Activated naive CD4-positive, alpha-beta T cell treated with anti-CD3 and anti-CD28 coated beads for 36 hours (primary cell): ENCODE measurements at regions not wholly inside any gene's neighbourhood (a gene's known extent, or its start where the extent isn't known, plus 50 kb on each side); places are given as distances from the start of the nearest gene placed in this dataset.

Source experiments
- CTCF ChIA-PET: fragments of 350-600 bp; sonication (Branson Sonifier 250); formaldehyde crosslinking; loops from one replicate; lab custom pipeline; 2021; ENCODE audit warnings: antibody characterized with exemption; lab: Charles Lee
- DNase-seq: peaks from one replicate; pipeline ENCODE4 v3.0.0-alpha.2; 2020
- H3K27ac Mint-ChIP-seq: one replicate; pipeline ENCODE4 v1.8.0; 2021; ENCODE audit warnings: mild to moderate bottlenecking, mixed read lengths
- H3K27me3 Mint-ChIP-seq: one replicate; pipeline ENCODE4 v1.8.0; 2021; ENCODE audit warnings: low read depth, mixed read lengths
- H3K36me3 Mint-ChIP-seq: one replicate; pipeline ENCODE4 v1.8.0; 2021; ENCODE audit warnings: low read depth, mixed read lengths
- H3K4me1 Mint-ChIP-seq: one replicate; pipeline ENCODE4 v1.8.0; 2021; ENCODE audit warnings: low read depth, mixed read lengths
- H3K4me3 Mint-ChIP-seq: one replicate; pipeline ENCODE4 v1.8.0; 2021; ENCODE audit warnings: mild to moderate bottlenecking, moderate library complexity, mixed read lengths
- H3K9me3 Mint-ChIP-seq: one replicate; pipeline ENCODE4 v1.8.0; 2021; ENCODE audit warnings: mixed read lengths
- intact Hi-C: fragments of 100-400 bp; cut with micrococcal nuclease; formaldehyde crosslinking; loops from one replicate; pipeline ENCODE4 v1.15.1; 2023

DNA sequence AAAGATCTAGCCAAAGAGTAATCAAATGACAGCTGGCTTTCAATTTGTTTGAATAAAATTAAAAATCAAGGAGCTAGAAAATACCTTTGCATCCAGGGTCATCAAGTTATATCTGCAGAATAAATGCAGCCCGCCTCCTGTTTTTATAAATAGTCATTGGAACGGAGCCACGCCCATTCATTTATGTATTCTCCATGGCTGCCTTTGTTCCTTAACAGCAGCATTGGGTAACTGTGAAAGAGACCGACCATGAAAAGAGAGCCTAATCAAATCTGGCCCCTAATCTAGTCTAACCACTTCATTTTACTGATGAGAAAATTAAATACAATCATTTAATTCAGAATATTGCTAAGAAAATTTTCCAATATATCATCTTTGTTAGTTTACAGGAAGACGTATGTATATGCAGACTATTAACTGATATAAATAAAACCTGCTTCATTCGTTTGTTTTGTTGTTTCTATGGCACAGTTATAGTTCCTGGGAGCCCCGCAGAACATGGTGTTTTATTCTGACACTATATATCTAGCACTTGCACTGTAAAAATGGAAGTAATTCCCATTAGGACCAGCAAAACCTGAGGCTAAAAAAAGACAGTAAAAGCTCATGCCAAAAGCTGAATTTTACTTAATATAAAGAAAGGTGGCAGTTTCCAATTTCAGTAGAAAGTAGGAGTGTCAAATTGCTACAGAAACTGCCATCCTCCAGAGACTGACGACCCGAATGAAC lies 111.8 kb upstream of the PALMD start:
- no peaks in the 10 kb centered on the region for H3K9me3 Mint-ChIP-seq
- H3K27ac Mint-ChIP-seq = no peak overlapping the region
- intact Hi-C loops = no loop called here
- H3K36me3 Mint-ChIP-seq = no peaks in the 10 kb centered on the region
- H3K27me3 Mint-ChIP-seq = peaks cover 5% of the 10 kb centered on the region
- CTCF ChIA-PET = interaction anchor here (0.6 kb wide), 1 partner anchor 53 kb away, joined by 4 read pairs; no protein-coding TSS in a partner anchor
- H3K4me1 Mint-ChIP-seq = no peaks in the 10 kb centered on the region
- no peak for DNase-seq
- H3K4me3 Mint-ChIP-seq = no peak overlapping the region

DNA sequence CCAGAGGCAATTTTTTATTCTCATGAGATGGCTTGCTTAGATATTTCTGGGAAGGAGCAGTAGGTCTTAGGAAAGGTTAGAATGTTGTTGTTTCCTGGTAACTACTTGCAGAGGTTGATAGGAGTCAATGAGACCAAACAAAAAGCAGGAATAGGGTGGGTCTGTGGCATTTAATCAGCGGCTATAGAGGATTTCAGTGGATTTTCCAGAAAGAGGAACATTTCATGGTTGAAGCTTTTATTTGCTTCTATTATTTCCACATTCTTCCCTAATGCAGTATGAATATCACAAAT lies 111.3 kb upstream of the PALMD start:
- intact Hi-C loops = no loop called here
- H3K4me3 Mint-ChIP-seq = no peak overlapping the region
- no peak overlapping the region for H3K27ac Mint-ChIP-seq
- H3K27me3 Mint-ChIP-seq = peaks cover 5% of the 10 kb centered on the region
- CTCF ChIA-PET = no interaction called here
- no peak for DNase-seq
- no peaks in the 10 kb centered on the region for H3K36me3 Mint-ChIP-seq
- H3K4me1 Mint-ChIP-seq = no peaks in the 10 kb centered on the region
- H3K9me3 Mint-ChIP-seq = no peaks in the 10 kb centered on the region

DNA sequence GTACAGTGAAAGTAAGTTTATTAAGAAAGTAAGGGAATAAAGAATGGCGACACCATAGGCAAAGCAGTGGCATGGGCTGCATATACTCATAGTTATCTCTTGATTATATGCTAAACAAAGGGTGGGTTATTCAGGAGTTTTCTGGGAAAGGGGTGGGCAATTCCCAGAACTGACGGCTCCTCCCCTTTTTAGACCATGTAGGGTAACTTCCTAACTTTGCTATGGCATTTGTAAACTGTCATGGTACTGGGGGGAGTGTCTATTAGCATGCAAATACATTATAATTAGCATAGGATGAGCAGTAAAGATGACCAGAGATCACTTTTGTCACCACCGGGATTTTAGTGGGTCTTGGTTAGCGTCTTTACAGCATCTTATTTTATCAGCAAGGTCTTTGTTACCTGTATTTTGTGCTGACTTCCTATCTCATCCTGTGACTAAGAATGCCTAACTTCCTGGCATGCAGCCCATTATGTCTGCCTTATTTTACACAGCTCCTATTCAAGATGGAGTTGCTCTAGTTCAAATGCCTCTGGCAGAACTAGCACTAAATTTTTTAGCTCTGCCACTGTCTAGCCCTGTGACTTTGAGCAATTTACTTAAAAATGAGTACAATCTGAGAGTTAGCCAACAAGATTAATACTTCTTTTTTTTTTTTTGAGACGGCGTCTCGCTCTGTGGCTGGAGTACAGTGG lies 110.3 kb upstream of the PALMD start:
- H3K4me1 Mint-ChIP-seq = no peaks in the 10 kb centered on the region
- no peak overlapping the region for H3K27ac Mint-ChIP-seq
- CTCF ChIA-PET = no interaction called here
- no peak overlapping the region for H3K4me3 Mint-ChIP-seq
- H3K36me3 Mint-ChIP-seq = no peaks in the 10 kb centered on the region
- no peaks in the 10 kb centered on the region for H3K9me3 Mint-ChIP-seq
- no peak for DNase-seq
- H3K27me3 Mint-ChIP-seq = peaks cover 5% of the 10 kb centered on the region
- intact Hi-C loops = no loop called here

- DNase-seq = no peak
- Mint-ChIP-seq H3K4me3 (no peak overlapping the region), H3K4me1 (no peaks in the 10 kb centered on the region), H3K36me3 (no peaks in the 10 kb centered on the region), H3K27me3 (peaks cover 5% of the 10 kb centered on the region), H3K27ac (no peak overlapping the region), H3K9me3 (no peaks in the 10 kb centered on the region)
- CTCF ChIA-PET = no interaction called here
- intact Hi-C loops = no loop called here
Measured at GRCh38 chr1:99537886-99538617, 107.9 kb upstream of the PALMD start.

GRCh38 chr1:99538618-99538956 lies 107.3 kb upstream of the PALMD start:
- intact Hi-C loops = no loop called here
- Mint-ChIP-seq H3K4me3 (no peak overlapping the region), H3K9me3 (no peaks in the 10 kb centered on the region), H3K27me3 (peaks cover 3% of the 10 kb centered on the region), H3K27ac (no peak overlapping the region), H3K4me1 (no peaks in the 10 kb centered on the region), H3K36me3 (no peaks in the 10 kb centered on the region)
- CTCF ChIA-PET = no interaction called here
- DNase-seq = no peak

GRCh38 chr1:99539131-99539530 lies 106.8 kb upstream of the PALMD start:
- CTCF ChIA-PET = no interaction called here
- peaks cover 3% of the 10 kb centered on the region for H3K27me3 Mint-ChIP-seq
- no peaks in the 10 kb centered on the region for H3K9me3 Mint-ChIP-seq
- no peaks in the 10 kb centered on the region for H3K4me1 Mint-ChIP-seq
- H3K4me3 Mint-ChIP-seq = no peak overlapping the region
- H3K36me3 Mint-ChIP-seq = no peaks in the 10 kb centered on the region
- DNase-seq = no peak
- no peak overlapping the region for H3K27ac Mint-ChIP-seq
- intact Hi-C loops = no loop called here

DNA sequence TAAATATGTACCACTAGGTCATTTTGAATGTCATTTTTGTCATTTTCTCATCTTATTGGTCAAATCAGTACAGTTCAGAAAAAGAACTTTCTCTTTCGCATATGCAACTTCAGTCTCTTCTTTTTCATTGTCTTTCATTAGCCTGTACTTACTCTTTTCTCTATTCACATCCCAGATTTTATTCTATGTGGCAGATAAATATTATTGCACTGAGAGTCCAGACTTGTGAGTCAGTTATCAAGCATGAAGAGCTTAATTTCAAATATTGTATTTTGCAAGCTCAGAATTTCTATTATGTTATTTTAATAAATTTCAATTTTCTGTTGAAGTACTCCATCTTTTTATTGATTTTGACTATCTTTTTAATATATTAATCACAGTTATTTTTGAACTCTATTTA lies 105.2 kb upstream of the PALMD start:
- H3K9me3 Mint-ChIP-seq = no peaks in the 10 kb centered on the region
- no peak overlapping the region for H3K27ac Mint-ChIP-seq
- no peaks in the 10 kb centered on the region for H3K27me3 Mint-ChIP-seq
- no peak overlapping the region for H3K4me3 Mint-ChIP-seq
- CTCF ChIA-PET = no interaction called here
- no peak for DNase-seq
- H3K36me3 Mint-ChIP-seq = no peaks in the 10 kb centered on the region
- intact Hi-C loops = no loop called here
- H3K4me1 Mint-ChIP-seq = no peaks in the 10 kb centered on the region

DNA sequence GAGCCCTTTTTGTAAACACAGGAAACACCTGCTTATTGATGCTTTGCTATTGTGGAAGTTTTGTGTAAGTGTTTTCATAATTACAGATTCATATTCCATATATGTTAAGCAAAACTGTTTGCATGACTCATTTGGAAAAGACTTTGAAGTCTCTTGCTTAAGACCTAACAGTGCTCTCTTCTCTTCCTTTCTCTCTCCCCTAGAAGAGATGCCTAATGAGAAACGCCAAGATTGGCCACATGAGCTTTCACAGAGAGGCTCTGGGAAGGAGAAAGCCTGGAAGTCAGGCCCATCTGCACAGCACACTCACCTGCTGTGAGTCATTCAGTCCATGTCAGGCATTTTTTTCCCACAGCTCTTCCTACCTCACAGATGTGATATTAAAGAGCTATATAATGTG lies 101.6 kb upstream of the PALMD start:
- Mint-ChIP-seq H3K36me3 (no peaks in the 10 kb centered on the region), H3K27ac (no peak overlapping the region), H3K4me1 (no peaks in the 10 kb centered on the region), H3K4me3 (no peak overlapping the region), H3K9me3 (no peaks in the 10 kb centered on the region), H3K27me3 (no peaks in the 10 kb centered on the region)
- CTCF ChIA-PET = no interaction called here
- intact Hi-C loops = no loop called here
- no peak for DNase-seq

- Mint-ChIP-seq H3K4me3 (no peak overlapping the region), H3K27ac (no peak overlapping the region), H3K4me1 (no peaks in the 10 kb centered on the region), H3K27me3 (peaks cover 6% of the 10 kb centered on the region), H3K36me3 (no peaks in the 10 kb centered on the region), H3K9me3 (no peaks in the 10 kb centered on the region)
- CTCF ChIA-PET = no interaction called here
- DNase-seq = no peak
- intact Hi-C loops = no loop called here
Measured at GRCh38 chr1:99546432-99547416, 99.2 kb upstream of the PALMD start.

DNA sequence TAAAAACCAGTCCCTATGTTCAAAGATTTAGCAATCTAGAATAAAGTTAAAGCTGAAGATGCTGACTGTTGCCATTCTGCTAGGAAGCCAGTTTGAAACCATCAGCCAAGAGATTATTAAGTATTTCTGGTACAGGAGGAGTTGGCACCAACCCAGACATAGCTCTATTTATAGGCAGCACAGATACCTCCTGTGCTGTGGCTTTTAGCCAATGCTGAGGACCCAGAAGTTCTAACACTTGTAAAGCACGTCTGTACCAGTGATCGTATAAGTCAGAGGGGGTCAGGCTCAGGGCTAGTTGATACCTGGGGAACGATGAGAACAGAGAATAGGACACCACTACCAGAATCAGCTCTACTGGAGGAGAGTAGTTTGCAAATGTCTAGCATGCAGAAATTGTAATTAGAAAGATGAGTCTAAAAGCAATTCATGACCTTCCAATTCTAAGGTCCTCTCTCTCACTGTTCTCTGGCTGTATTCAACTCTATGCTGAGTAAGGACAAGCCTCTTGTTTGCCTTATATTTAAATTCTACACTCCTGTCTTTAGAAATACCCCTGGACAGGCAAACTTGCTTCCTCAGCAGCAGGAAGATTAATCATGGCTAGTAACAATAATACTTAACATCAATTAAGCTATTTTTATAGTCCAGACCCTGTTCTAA lies 96.8 kb upstream of the PALMD start:
- Mint-ChIP-seq H3K4me1 (no peaks in the 10 kb centered on the region), H3K27me3 (peaks cover 9% of the 10 kb centered on the region), H3K36me3 (no peaks in the 10 kb centered on the region), H3K27ac (no peak overlapping the region), H3K4me3 (no peak overlapping the region), H3K9me3 (no peaks in the 10 kb centered on the region)
- DNase-seq = no peak
- CTCF ChIA-PET = no interaction called here
- intact Hi-C loops = no loop called here

DNA sequence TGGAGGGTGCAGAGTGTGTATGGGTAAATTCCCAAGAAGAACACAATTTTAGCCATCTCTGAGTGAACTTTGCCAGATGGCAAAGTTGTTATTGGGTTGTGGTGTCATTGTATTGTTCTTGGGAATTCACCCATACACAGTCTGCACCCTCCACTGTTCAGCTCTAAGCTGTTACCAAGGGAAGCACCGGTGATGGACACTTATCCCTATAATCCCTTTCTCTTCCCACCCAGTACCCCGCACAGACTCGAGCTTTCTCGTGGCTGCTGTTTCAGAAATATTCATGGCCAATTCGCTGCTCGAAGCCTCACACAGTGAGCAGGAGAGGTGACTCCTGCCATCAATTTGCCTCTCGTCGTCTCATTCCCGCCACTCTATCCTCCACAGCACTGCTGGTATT lies 95.7 kb upstream of the PALMD start:
- DNase-seq = no peak
- Mint-ChIP-seq H3K4me3 (no peak overlapping the region), H3K4me1 (no peaks in the 10 kb centered on the region), H3K27me3 (peaks cover 9% of the 10 kb centered on the region), H3K36me3 (no peaks in the 10 kb centered on the region), H3K9me3 (no peaks in the 10 kb centered on the region), H3K27ac (no peak overlapping the region)
- CTCF ChIA-PET = no interaction called here
- intact Hi-C loops = no loop called here
